Kidney epithelial cell (primary cell): ENCODE measurements at regions not wholly inside any gene's neighbourhood (a gene's known extent, or its start where the extent isn't known, plus 50 kb on each side); places are given as distances from the start of the nearest gene placed in this dataset.

ENCODE experiments used
- DNase-seq: peaks from one replicate; pipeline ENCODE4 v3.0.0-alpha.2; 2010; ENCODE audit warnings: low read depth
- H3K27me3 ChIP-seq: 2 replicates; pipeline ENCODE4 v1.6.0; 2011; ENCODE audit warnings: low read length; ENCODE audit not compliant: control insufficient read depth, insufficient read depth
- H3K36me3 ChIP-seq: 2 replicates; pipeline ENCODE4 v1.5.1; 2011; ENCODE audit warnings: low read length; ENCODE audit not compliant: control insufficient read depth, insufficient read depth
- H3K4me3 ChIP-seq: 2 replicates; pipeline ENCODE4 v1.5.1; 2011; ENCODE audit warnings: low read depth, mild to moderate bottlenecking, control low read depth, low read length
- TF ChIP-seq, protein P1 (sequence below): IDR thresholded peaks from 2 replicates; pipeline ENCODE4 v1.5.1; 2011; ENCODE audit warnings: mild to moderate bottlenecking, moderate library complexity, low read length, control low read depth, inconsistent platforms; ENCODE audit not compliant: insufficient read depth, poor library complexity, severe bottlenecking

DNA sequence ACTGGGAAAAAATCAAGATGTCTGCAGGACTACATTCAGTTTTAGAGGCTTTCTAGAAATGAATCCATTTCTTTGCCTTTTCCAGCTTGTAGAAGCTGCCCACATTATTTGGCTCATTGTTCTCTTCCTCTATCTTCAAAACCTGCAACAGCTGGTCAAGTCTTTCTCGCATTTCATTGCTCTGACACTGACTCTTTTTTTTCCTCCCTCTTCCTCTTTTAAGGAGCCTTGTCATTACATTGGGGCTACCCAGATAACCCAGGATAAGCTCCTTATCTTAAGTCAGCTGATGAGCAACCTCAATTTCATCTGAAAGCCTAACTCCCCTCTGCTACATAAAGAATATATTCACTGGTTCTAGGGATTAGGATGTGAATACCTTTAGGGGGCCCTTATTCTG, 53.2 kb upstream of the CEP162 start:
- Histone ChIP-seq H3K36me3 (no peaks in the 10 kb centered on the region), H3K4me3 (no peak overlapping the region)

DNA sequence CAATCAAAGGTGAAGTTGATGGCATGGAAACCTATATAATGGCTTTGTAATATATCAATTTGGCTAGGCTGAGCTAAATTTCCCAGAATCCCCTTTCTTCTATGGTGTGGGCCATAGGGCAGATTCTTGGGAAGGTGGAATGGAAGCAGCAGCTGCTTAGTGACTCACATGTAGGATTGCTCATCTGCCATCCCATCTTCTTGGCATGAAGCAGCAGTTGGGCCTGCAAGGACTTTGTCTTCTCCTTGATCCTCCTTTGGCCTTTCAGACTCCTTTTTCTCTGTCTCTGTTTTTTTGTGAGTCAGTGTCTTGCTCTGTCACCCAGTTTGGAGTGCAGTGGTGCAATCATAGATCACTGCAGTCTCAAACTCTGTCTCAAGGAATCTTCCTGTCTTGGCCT, 52.6 kb upstream of the CEP162 start:
- TF ChIP-seq, protein P1, sequence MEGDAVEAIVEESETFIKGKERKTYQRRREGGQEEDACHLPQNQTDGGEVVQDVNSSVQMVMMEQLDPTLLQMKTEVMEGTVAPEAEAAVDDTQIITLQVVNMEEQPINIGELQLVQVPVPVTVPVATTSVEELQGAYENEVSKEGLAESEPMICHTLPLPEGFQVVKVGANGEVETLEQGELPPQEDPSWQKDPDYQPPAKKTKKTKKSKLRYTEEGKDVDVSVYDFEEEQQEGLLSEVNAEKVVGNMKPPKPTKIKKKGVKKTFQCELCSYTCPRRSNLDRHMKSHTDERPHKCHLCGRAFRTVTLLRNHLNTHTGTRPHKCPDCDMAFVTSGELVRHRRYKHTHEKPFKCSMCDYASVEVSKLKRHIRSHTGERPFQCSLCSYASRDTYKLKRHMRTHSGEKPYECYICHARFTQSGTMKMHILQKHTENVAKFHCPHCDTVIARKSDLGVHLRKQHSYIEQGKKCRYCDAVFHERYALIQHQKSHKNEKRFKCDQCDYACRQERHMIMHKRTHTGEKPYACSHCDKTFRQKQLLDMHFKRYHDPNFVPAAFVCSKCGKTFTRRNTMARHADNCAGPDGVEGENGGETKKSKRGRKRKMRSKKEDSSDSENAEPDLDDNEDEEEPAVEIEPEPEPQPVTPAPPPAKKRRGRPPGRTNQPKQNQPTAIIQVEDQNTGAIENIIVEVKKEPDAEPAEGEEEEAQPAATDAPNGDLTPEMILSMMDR, result no peak
- no peak overlapping the region for H3K4me3 ChIP-seq
- DNase-seq, result no peak
- no peaks in the 10 kb centered on the region for H3K36me3 ChIP-seq
- H3K27me3 ChIP-seq, result no peaks in the 10 kb centered on the region

More for the DNA sequence above, 53.2 kb upstream of the CEP162 start:
- no peaks in the 10 kb centered on the region for H3K27me3 ChIP-seq
- no peak for DNase-seq
- TF ChIP-seq, protein P1, result no peak

DNA sequence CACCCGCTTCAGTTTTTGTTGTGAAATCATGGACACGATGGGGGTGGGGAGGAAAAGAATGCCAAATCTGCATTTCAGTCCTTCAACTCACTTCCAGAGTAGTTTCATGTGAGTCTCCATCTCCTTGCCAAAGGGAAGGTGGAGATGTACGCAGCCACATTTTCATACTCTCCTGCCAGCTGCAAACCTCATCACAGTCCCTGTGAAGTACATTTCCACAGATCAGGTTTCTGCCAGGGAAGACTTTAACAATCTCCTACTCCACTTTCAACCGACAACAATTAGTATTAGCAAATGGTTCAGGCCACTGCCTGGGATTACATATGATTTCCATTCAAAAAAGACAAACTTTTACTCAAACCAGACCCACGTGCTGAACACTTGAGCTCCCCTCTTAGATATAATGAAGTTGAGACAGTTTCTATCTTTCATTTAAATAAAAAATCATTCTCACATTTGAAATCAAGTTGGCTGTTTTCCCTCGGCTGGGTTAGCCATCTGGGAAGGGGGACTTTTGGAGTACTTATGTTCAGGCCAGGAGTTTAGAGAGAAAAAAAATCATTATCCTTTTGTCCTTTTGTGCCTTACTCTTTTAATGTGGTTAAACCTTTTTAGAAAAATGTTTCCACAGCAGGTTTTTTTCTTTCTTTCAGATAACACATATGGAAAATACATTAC, 51.0 kb upstream of the CEP162 start:
- Histone ChIP-seq H3K4me3 (no peak overlapping the region), H3K36me3 (no peaks in the 10 kb centered on the region), H3K27me3 (no peaks in the 10 kb centered on the region)
- DNase-seq, result no peak
- TF ChIP-seq, protein P1, result no peak
